ENCODE measurements at regions not wholly inside any gene's neighbourhood (a gene's known extent, or its start where the extent isn't known, plus 50 kb on each side); places are given as distances from the start of the nearest gene placed in this dataset.

DNA sequence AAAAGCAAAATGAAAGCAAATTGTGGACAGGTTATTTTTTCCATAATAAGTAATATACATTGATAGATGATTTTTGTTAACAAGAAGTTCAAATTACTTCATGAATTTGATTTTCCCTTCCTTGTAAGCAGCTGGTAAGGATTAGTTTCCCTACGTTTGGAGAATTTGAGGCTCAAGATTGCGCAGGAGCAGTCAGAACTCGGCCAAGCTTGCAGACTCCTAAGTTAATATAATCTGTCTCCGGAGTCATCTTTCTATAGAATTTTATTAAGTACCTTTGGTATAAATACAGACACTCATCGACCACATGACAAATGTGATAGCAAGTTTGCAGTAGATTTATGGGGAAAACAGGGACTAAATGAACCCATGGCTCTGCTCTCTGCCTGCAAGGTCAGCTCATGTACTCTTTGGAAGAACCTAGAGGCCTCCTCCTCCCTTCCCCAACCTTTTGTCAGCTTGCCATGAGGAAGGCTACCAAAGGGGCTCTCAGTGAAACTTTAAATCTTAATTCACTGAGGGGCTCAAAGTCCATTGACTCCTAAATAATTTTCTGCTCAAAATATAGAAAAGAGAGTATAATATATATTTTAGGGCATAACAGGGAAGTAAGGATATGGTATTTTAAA is 89.2 kb upstream of the CTTNBP2 start:
- TF ChIP-seq EP300 (conservative IDR thresholded peaks at IDR 0.05; ENCODE audit: poor library complexity, severe bottlenecking) (no peak), MXI1 (conservative IDR thresholded peaks at IDR 0.05; ENCODE audit: poor library complexity, severe bottlenecking) (no peak)
- TF ChIP-seq, protein P1, sequence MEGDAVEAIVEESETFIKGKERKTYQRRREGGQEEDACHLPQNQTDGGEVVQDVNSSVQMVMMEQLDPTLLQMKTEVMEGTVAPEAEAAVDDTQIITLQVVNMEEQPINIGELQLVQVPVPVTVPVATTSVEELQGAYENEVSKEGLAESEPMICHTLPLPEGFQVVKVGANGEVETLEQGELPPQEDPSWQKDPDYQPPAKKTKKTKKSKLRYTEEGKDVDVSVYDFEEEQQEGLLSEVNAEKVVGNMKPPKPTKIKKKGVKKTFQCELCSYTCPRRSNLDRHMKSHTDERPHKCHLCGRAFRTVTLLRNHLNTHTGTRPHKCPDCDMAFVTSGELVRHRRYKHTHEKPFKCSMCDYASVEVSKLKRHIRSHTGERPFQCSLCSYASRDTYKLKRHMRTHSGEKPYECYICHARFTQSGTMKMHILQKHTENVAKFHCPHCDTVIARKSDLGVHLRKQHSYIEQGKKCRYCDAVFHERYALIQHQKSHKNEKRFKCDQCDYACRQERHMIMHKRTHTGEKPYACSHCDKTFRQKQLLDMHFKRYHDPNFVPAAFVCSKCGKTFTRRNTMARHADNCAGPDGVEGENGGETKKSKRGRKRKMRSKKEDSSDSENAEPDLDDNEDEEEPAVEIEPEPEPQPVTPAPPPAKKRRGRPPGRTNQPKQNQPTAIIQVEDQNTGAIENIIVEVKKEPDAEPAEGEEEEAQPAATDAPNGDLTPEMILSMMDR (IDR thresholded peaks at IDR 0.05; ENCODE audit: poor library complexity, severe bottlenecking) = no peak

Measured in neural cell (in vitro differentiated cells).